ENCODE measurements at regions not wholly inside any gene's neighbourhood (a gene's known extent, or its start where the extent isn't known, plus 50 kb on each side); places are given as distances from the start of the nearest gene placed in this dataset.
"Not testable (repeated sequence)": the region's sequence is repeated elsewhere in the genome, so short reads cannot be mapped to it uniquely, and the experiment has no call there.

DNA sequence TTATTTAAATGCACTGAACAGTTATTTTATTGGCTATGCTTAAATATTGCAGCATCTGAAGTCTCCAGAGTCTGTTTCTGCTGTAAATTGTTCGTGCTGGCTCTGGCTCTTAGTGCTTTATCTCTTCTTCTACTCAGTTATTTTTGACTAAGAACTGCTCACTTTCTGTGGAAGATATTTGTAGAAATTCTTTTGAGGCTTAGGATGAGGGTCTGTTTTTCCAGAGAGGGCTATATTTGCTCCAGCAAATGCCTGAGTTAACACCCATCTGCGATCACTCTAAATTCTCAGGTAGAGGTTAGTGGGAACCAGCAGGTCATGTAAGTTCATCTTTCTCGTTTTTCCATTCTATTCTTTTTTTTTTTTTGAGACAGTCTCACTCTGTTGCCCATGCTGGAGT lies 71.1 kb downstream of the ARL6IP4 start:
- TF ChIP-seq, protein P1, sequence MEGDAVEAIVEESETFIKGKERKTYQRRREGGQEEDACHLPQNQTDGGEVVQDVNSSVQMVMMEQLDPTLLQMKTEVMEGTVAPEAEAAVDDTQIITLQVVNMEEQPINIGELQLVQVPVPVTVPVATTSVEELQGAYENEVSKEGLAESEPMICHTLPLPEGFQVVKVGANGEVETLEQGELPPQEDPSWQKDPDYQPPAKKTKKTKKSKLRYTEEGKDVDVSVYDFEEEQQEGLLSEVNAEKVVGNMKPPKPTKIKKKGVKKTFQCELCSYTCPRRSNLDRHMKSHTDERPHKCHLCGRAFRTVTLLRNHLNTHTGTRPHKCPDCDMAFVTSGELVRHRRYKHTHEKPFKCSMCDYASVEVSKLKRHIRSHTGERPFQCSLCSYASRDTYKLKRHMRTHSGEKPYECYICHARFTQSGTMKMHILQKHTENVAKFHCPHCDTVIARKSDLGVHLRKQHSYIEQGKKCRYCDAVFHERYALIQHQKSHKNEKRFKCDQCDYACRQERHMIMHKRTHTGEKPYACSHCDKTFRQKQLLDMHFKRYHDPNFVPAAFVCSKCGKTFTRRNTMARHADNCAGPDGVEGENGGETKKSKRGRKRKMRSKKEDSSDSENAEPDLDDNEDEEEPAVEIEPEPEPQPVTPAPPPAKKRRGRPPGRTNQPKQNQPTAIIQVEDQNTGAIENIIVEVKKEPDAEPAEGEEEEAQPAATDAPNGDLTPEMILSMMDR (conservative IDR thresholded peaks at IDR 0.05): no peak
- TF ChIP-seq ZFX (IDR thresholded peaks at IDR 0.05): no peak
- H3K27ac ChIP-seq: no peak overlapping the region

DNA sequence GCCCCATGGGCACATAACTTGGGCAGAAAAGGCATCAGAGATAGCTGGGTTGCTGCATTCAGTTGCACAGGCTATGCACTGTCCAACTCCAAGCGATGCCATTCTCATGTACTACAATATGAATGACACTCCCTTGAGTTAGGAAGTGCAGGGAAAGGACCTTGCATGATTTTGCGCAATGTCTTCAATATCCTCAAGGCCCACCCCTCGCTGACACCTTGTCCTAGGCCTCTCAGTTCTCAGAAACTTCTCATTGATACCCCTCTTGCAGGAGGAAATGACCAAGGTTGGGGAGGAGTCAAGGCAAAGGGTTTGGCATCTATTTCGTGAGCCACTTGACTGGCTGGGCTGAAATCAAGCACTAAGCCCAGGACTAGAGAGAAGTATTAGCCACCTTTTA lies 70.4 kb downstream of the ARL6IP4 start:
- TF ChIP-seq ZFX (IDR thresholded peaks at IDR 0.05): no peak
- TF ChIP-seq, protein P1 (conservative IDR thresholded peaks at IDR 0.05): no peak
- H3K27ac ChIP-seq: no peak overlapping the region

DNA sequence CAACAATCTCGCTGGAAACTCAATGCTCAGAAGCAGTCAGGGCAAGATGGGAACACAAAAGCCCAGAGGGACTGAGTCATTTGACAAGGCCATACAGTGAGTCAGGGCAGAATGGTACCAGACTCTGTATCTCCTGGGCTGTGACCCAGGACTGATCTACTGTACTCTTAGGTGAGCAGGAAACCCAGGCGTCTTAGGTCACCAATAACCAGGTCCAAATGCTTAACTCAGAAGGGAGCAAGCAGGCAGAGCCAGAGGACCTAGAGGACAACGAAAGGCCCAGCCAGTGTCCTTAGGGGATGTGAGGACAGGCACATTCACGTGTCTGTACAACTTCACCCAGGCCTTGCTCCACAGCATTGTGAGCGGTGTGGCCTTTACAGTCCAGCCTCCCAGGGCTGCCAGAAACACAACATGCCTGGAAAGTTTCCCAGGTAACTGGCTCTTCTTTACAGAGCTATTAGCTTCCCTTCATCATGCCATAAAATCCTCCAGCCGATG lies 69.9 kb downstream of the ARL6IP4 start:
- H3K27ac ChIP-seq: 0 out of 2 replicates have a peak overlapping the region, but pooled peaks have one; percentile 9

DNA sequence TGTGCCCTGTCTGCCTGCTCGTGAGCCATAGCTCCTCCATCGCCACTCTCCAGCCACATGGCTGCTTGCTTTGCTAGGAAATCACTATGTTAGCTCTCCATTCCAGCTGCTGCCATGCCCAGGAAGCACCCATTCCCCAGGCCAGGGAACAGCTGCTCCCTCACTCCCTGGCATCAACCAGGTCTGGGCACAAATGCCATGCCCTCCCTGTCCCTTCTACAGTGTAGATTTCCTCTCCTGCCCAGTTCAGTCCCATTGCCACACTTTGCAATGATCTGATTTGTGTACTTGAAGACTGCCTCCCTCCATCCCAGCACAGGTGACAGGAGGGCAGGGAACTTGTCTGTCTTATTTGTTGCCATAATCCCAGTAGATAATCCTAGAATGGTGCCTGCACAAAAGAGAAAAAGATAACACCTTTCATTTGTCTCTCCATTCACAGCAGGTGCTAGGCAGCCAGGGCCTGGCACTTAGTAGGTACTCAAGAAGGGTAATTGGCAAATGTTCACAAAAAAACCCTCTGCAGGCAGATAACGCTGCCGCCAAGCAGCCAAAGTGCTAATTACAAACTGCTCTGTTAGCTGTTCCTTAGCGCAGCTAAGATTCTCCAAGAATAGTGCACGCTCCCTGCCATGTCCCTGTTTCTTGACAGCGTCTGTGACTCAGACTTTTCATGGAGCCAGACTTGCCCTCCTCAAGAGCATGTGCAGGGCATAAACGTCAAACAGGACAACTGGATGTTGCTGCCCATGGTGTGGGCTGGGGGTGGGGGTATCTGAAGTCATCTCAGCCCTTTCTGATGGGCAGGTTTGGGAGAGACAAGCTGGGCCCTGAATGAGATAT lies 69.1 kb downstream of the ARL6IP4 start:
- H3K27ac ChIP-seq: 0 out of 2 replicates have a peak overlapping the region, but pooled peaks have one; percentile 9
- TF ChIP-seq ZFX (IDR thresholded peaks at IDR 0.05): no peak
- TF ChIP-seq, protein P1 (conservative IDR thresholded peaks at IDR 0.05): no peak

More for the DNA sequence above, 69.9 kb downstream of the ARL6IP4 start:
- TF ChIP-seq, protein P1 (conservative IDR thresholded peaks at IDR 0.05): no peak
- TF ChIP-seq ZFX (IDR thresholded peaks at IDR 0.05): no peak

DNA sequence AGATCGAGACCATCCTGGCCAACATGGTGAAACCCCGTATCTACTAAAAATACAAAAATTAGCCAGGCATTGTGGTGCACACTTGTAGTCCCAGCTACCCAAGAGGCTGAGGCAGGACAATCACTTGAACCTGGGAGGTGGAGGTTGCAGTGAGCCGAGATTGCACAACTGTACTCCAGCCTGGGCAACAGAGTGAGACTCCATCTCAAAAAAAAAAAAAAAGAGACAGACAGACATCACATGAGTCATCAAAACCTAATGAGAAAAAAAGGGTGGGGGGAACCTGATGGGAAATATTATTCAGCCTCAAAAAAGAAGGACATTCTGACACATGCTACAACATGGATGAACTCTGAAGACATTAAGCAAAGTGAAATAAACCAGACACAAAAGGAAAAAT lies 67.4 kb downstream of the ARL6IP4 start:
- H3K27ac ChIP-seq: not testable (repeated sequence)

DNA sequence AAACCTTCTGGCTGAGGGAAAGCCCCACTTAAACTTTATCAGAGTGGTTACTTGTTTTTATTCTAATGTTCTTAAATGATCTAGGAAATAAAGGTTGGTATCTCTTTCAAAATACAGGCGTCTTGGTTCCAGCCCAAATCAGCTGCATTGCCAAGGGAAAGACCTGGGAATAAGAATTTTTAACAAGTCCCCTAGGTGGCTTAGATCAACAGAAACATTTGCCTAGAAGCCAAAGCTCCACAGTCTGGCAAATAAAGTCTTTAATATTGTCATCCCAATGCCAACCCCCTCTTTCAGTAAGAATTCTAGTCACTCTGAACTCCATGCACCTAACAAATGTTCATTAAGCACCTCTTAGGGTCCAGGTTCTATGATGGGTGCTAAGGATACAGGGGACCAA lies 66.8 kb downstream of the ARL6IP4 start:
- TF ChIP-seq, protein P1 (conservative IDR thresholded peaks at IDR 0.05): no peak
- H3K27ac ChIP-seq: no peak overlapping the region

DNA sequence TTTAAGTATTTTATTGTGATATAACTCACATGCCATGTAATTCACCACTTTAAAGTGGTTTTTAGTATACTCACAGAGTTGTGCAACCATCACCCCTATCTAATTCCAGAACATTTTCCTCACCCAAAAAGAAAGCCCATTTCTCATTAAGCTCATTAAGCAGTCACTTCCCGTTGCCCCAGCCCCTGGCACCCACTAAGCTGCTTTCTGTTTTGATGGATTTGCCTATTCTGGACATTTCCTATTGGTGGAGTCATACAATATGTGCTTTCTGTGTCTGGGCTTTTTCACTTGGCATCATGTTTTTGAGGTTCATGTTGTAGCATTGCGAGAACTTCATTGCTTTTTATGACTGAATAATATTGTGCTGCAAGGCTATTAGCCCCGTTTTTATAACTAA lies 66.0 kb downstream of the ARL6IP4 start:
- H3K27ac ChIP-seq: no peak overlapping the region
- TF ChIP-seq, protein P1 (conservative IDR thresholded peaks at IDR 0.05): no peak
- TF ChIP-seq ZFX (IDR thresholded peaks at IDR 0.05): no peak

DNA sequence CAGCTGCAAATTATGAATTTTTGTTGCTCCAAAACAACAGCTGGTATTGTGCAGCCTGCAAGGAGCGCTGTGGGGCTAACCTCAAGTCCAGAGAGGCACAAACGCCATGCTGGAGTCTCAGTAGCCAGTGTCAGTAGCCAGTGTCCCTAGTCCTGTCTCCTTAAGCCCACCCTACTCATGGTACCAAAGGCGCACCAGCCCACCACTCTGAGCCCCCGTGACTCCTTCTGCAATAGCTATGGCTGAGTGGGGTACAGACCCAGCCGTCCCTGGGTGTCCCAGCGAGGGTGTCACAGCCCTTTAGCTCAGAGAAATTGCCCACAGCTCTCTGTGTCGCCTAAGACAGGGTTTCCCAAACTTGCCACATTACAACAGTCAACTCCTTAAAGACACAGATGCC lies 65.2 kb downstream of the ARL6IP4 start:
- no peak overlapping the region for H3K27ac ChIP-seq
- TF ChIP-seq, protein P1 (conservative IDR thresholded peaks at IDR 0.05): no peak
- no peak for TF ChIP-seq ZFX (IDR thresholded peaks at IDR 0.05)

Data from C4-2B (cell line).